ENCODE measurements at regions not wholly inside any gene's neighbourhood (a gene's known extent, or its start where the extent isn't known, plus 50 kb on each side); places are given as distances from the start of the nearest gene placed in this dataset.

- TF ChIP-seq, protein P1, sequence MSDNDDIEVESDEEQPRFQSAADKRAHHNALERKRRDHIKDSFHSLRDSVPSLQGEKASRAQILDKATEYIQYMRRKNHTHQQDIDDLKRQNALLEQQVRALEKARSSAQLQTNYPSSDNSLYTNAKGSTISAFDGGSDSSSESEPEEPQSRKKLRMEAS (IDR thresholded peaks at IDR 0.05): no peak
- TF ChIP-seq YY1 (IDR thresholded peaks at IDR 0.05; ENCODE audit: low read depth) (no peak), RAD21 (IDR thresholded peaks at IDR 0.05; ENCODE audit: low read depth) (no peak), EP300 (IDR thresholded peaks at IDR 0.05; ENCODE audit: borderline replicate concordance) (no peak), CREB1 (IDR thresholded peaks at IDR 0.05; ENCODE audit: low read depth) (no peak), CEBPB (IDR thresholded peaks at IDR 0.05) (no peak), TAF1 (IDR thresholded peaks at IDR 0.05; ENCODE audit: low read depth) (no peak), USF1 (IDR thresholded peaks at IDR 0.05) (no peak), EGR1 (IDR thresholded peaks at IDR 0.05) (no peak)
- TF ChIP-seq, protein P2, sequence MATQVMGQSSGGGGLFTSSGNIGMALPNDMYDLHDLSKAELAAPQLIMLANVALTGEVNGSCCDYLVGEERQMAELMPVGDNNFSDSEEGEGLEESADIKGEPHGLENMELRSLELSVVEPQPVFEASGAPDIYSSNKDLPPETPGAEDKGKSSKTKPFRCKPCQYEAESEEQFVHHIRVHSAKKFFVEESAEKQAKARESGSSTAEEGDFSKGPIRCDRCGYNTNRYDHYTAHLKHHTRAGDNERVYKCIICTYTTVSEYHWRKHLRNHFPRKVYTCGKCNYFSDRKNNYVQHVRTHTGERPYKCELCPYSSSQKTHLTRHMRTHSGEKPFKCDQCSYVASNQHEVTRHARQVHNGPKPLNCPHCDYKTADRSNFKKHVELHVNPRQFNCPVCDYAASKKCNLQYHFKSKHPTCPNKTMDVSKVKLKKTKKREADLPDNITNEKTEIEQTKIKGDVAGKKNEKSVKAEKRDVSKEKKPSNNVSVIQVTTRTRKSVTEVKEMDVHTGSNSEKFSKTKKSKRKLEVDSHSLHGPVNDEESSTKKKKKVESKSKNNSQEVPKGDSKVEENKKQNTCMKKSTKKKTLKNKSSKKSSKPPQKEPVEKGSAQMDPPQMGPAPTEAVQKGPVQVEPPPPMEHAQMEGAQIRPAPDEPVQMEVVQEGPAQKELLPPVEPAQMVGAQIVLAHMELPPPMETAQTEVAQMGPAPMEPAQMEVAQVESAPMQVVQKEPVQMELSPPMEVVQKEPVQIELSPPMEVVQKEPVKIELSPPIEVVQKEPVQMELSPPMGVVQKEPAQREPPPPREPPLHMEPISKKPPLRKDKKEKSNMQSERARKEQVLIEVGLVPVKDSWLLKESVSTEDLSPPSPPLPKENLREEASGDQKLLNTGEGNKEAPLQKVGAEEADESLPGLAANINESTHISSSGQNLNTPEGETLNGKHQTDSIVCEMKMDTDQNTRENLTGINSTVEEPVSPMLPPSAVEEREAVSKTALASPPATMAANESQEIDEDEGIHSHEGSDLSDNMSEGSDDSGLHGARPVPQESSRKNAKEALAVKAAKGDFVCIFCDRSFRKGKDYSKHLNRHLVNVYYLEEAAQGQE (IDR thresholded peaks at IDR 0.05; ENCODE audit: low read depth): no peak
Observed at GRCh38 chr7:41280491-41280890, 422.4 kb downstream of the INHBA start.

All from Ishikawa (cell line).